HepG2 (cell line): ENCODE measurements at regions not wholly inside any gene's neighbourhood (a gene's known extent, or its start where the extent isn't known, plus 50 kb on each side); places are given as distances from the start of the nearest gene placed in this dataset.

ENCODE experiments used
- ATAC-seq: fragments of 200-7000 bp; cut with Tn5 transposase; 3 replicates; pipeline ENCODE4 v1.9.1; 2020; ENCODE audit warnings: mild to moderate bottlenecking, moderate library complexity
- BruUV-seq: library from RNA; stranded (reverse); fragments of 400-500 nt; replicated peaks from 2 replicates; lab custom pipeline; 2021; lab: Mats Ljungman, UMichigan
- CTCF ChIA-PET: fragments of 300-600 bp; formaldehyde crosslinking; extraction: SDS; loops from one replicate; lab custom pipeline; 2021; ENCODE audit warnings: low total read pairs, inconsistent platforms, low intra/inter-chr PET ratio; lab: Yijun Ruan, JAX
- POLR2A ChIA-PET: fragments of 350-600 bp; sonication (Branson Sonifier 250); formaldehyde crosslinking; loops from one replicate; lab custom pipeline; 2020; ENCODE audit warnings: antibody characterized with exemption, inconsistent platforms; lab: Yijun Ruan, JAX
- DNase-seq: peaks from one replicate; pipeline ENCODE4 v3.0.0-alpha.2; 2015; ENCODE audit warnings: low spot score
- FAIRE-seq: peaks from 3 replicates; lab custom pipeline; 2011; peaks lifted over from hg19 to GRCh38; lab: Jason Lieb, UNC
- H2AFZ ChIP-seq: one replicate; pipeline ENCODE4 v1.6.1; 2011; ENCODE audit warnings: low read length, inconsistent platforms
- H3K27ac ChIP-seq: fragments of 300-600 bp; 3 replicates; pipeline ENCODE4 v1.8.0; 2011; ENCODE audit warnings: mixed run types, mild to moderate bottlenecking, mixed read lengths, low read length, inconsistent platforms; ENCODE audit not compliant: insufficient read depth; ENCODE audit errors: extremely low read length
- H3K27me3 ChIP-seq, 2 experiments: fragments of 200-600 bp in 1 of 2; 2 replicates in 1 of 2; 3 replicates in 1 of 2; pipeline versions ENCODE4 v1.6.0 to v1.8.0; 2011; ENCODE audit warnings: low read length in 2 of 2, mild to moderate bottlenecking in 2 of 2, moderate library complexity in 2 of 2, inconsistent platforms in 1 of 2; ENCODE audit not compliant: insufficient read depth in 2 of 2, control insufficient read depth in 1 of 2
- H3K36me3 ChIP-seq, 2 experiments: fragments of 200-600 bp in 1 of 2; replicated peaks in 1 of 2; 2 replicates in 1 of 2; 3 replicates in 1 of 2; pipeline versions ENCODE4 v1.5.1 to v1.8.0; 2011; ENCODE audit warnings: low read length in 2 of 2, inconsistent platforms in 1 of 2; ENCODE audit not compliant: insufficient read depth in 2 of 2, control insufficient read depth in 1 of 2
- H3K4me1 ChIP-seq: 2 replicates; pipeline ENCODE4 v1.5.1; 2012; ENCODE audit warnings: low read length, inconsistent platforms; ENCODE audit not compliant: insufficient read depth
- H3K4me2 ChIP-seq: 2 replicates; pipeline ENCODE4 v1.6.0; 2011; ENCODE audit warnings: low read depth, low read length, inconsistent platforms
- H3K4me3 ChIP-seq, 3 experiments: fragments of 200-600 bp in 1 of 3; sonication (generic), shearing (Covaris generic) in 1 of 3; replicated peaks in 1 of 3; 2 replicates each; pipeline ENCODE4 v1.5.1; 2011 to 2016; ENCODE audit warnings: low read length in 3 of 3, inconsistent platforms in 2 of 3, low read depth in 2 of 3, mild to moderate bottlenecking in 2 of 3, control low read depth in 1 of 3, mixed read lengths in 1 of 3; ENCODE audit not compliant: insufficient read depth in 1 of 3
- H3K79me2 ChIP-seq: one replicate; pipeline ENCODE4 v1.6.1; 2011; ENCODE audit warnings: low read length, inconsistent platforms; ENCODE audit not compliant: insufficient read depth
- H3K9ac ChIP-seq: 2 replicates; pipeline ENCODE4 v1.6.0; 2011; ENCODE audit warnings: mild to moderate bottlenecking, low read depth, low read length, inconsistent platforms; ENCODE audit not compliant: insufficient read depth
- H3K9me3 ChIP-seq: 2 replicates; pipeline ENCODE4 v1.5.1; 2012; ENCODE audit warnings: mild to moderate bottlenecking, low read length
- H4K20me1 ChIP-seq: 2 replicates; pipeline ENCODE4 v1.6.0; 2011; ENCODE audit warnings: inconsistent platforms, mild to moderate bottlenecking, low read length, moderate library complexity; ENCODE audit not compliant: insufficient read depth
- AKAP8 ChIP-seq: sonication (generic); formaldehyde crosslinking; IDR thresholded peaks from 2 replicates; pipeline ENCODE4 v1.5.1; 2020; ENCODE audit warnings: mild to moderate bottlenecking, missing genetic modification reagents
- BORCS8-MEF2B ChIP-seq: sonication (generic); formaldehyde crosslinking; IDR thresholded peaks from 2 replicates; pipeline ENCODE4 v1.8.0; 2022; ENCODE audit warnings: mild to moderate bottlenecking, missing genetic modification reagents
- RARG ChIP-seq: sonication (generic); formaldehyde crosslinking; IDR thresholded peaks from 2 replicates; pipeline ENCODE4 v1.4.0; 2020; ENCODE audit warnings: low read depth, mild to moderate bottlenecking, missing genetic modification reagents
- ZBTB25 ChIP-seq: IDR thresholded peaks from 2 replicates; pipeline ENCODE4 v1.6.1; 2018; ENCODE audit warnings: missing genetic modification reagents
- ZFP41 ChIP-seq: sonication (generic); formaldehyde crosslinking; IDR thresholded peaks from 2 replicates; pipeline ENCODE4 v1.4.0; 2020; ENCODE audit warnings: mild to moderate bottlenecking, missing genetic modification reagents, borderline replicate concordance
- ZNF12 ChIP-seq: sonication (generic); formaldehyde crosslinking; IDR thresholded peaks from 2 replicates; pipeline ENCODE4 v1.5.0; 2020; ENCODE audit warnings: missing genetic modification reagents
- ZNF317 ChIP-seq: sonication (generic); formaldehyde crosslinking; IDR thresholded peaks from 2 replicates; pipeline ENCODE4 v1.5.0; 2020; ENCODE audit warnings: mild to moderate bottlenecking, missing genetic modification reagents
- ZNF34 ChIP-seq: sonication (generic); formaldehyde crosslinking; IDR thresholded peaks from 2 replicates; pipeline ENCODE4 v1.4.0; 2020; ENCODE audit warnings: mild to moderate bottlenecking, missing genetic modification reagents, borderline replicate concordance
- ZNF367 ChIP-seq: sonication (generic); formaldehyde crosslinking; IDR thresholded peaks from 2 replicates; pipeline ENCODE4 v1.4.0; 2020; ENCODE audit warnings: missing genetic modification reagents, borderline replicate concordance
- ZNF83 ChIP-seq: sonication (generic); formaldehyde crosslinking; IDR thresholded peaks from 2 replicates; pipeline ENCODE4 v1.4.0; 2020; ENCODE audit warnings: missing genetic modification reagents, mild to moderate bottlenecking, borderline replicate concordance
- ZNF879 ChIP-seq: sonication (generic); formaldehyde crosslinking; IDR thresholded peaks from 2 replicates; pipeline ENCODE4 v1.8.1; 2023; ENCODE audit warnings: missing genetic modification reagents
- WGBS: methylation state at CpG from one replicate; pipeline ENCODE4 v1.1.6; 2017; ENCODE audit warnings: low lambda C conversion rate; 5-methylcytosine and 5-hydroxymethylcytosine counted together
- in situ Hi-C: cut with HindIII; loops from 2 replicates; pipeline ENCODE4 v1.10.0; 2017; ENCODE audit warnings: low pct_unique_long_range_greater_than_20kb; ENCODE audit not compliant: extremely low pct_ligation_motif_present
- intact Hi-C: fragments of 100-400 bp; cut with micrococcal nuclease; formaldehyde crosslinking; loops from one replicate; pipeline ENCODE4 v1.10.0; 2022; ENCODE audit not compliant: unreplicated experiment

- no peak for TF ChIP-seq ZNF879 (CRISPR knock-in tag)
Observed at GRCh38 chr10:2994221-2994961, 73.0 kb upstream of the PFKP start (continued).

- BruUV-seq: no TSS peak
- H3K9me3 ChIP-seq: no peaks in the 10 kb centered on the region
- WGBS: 39% methylated on average over 15 of the region's 17 CpGs
- CTCF ChIA-PET: no interaction called here
- intact Hi-C loops: no loop called here
- H3K4me1 ChIP-seq: peaks cover 13% of the 10 kb centered on the region
- no peak overlapping the region for H3K4me2 ChIP-seq
- H3K27ac ChIP-seq: no peak overlapping the region
- ATAC-seq (no peak), FAIRE-seq (no peak), DNase-seq (no peak)
- POLR2A ChIA-PET: no interaction called here
- H3K27me3 ChIP-seq: peaks cover 0 to 16% of the 10 kb centered on the region in 2 experiments; a peak in 2 of 5 replicates
- H3K36me3 ChIP-seq: no peaks in the 10 kb centered on the region
- H4K20me1 ChIP-seq: no peaks in the 10 kb centered on the region
- in situ Hi-C loops: no loop called here
- TF ChIP-seq ZFP41: no peak
- TF ChIP-seq RARG (CRISPR knock-in tag): no peak
- TF ChIP-seq BORCS8-MEF2B (CRISPR knock-in tag): no peak
- TF ChIP-seq ZNF12 (CRISPR knock-in tag): no peak
- TF ChIP-seq ZNF367 (CRISPR knock-in tag): no peak
- TF ChIP-seq ZNF83 (CRISPR knock-in tag): no peak
- TF ChIP-seq ZBTB25 (CRISPR knock-in tag): no peak
- no peak for TF ChIP-seq ZNF317 (CRISPR knock-in tag)
- TF ChIP-seq ZNF34 (CRISPR knock-in tag): no peak
- no peak for TF ChIP-seq AKAP8
- no peak overlapping the region for H2AFZ ChIP-seq
- H3K9ac ChIP-seq: no peak overlapping the region
- H3K79me2 ChIP-seq: no peaks in the 10 kb centered on the region
- H3K4me3 ChIP-seq: no peak overlapping the region
Observed at GRCh38 chr10:2993636-2994035, 73.7 kb upstream of the PFKP start.
